DMS153 treated with DMSO at 0.1 percent for 48 hours (cell line): ENCODE measurements at regions not wholly inside any gene's neighbourhood (a gene's known extent, or its start where the extent isn't known, plus 50 kb on each side); places are given as distances from the start of the nearest gene placed in this dataset.

Source experiments
- DNase-seq: peaks from one replicate; lab custom pipeline; 2025; ENCODE audit not compliant: unreplicated experiment; lab: John Stamatoyannopoulos, UW

DNA sequence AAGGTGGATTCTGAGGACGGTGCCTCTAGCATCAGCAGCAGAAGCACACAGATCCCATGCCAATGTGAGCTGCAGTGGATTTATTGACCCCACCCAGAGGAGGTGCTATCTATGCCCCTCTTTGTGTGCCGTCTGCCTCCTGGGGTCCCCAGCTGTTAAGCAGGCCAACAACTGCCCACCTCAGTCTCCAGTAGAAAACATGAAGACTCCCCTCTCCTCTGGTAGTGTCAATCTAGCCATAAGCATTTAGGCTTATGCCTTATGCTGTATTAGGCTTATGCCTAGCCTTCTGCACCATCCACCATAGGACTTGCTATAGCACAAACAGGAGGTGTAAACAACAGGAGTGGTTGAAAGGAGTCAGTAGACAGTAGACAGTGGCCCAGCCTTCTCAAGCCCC lies 417.9 kb upstream of the C16orf82 start:
- no peak for DNase-seq

GRCh38 chr16:26649381-26650045 lies 417.2 kb upstream of the C16orf82 start:
- peak; percentile 18 for DNase-seq

GRCh38 chr16:26651464-26651863 lies 415.3 kb upstream of the C16orf82 start:
- no peak for DNase-seq

- no peak for DNase-seq
Measured at GRCh38 chr16:26651884-26652283, 414.8 kb upstream of the C16orf82 start.

- no peak for DNase-seq
Measured at GRCh38 chr16:26658486-26658885, 408.2 kb upstream of the C16orf82 start.

- DNase-seq = no peak
Measured at GRCh38 chr16:26658915-26659314, 407.8 kb upstream of the C16orf82 start.

DNA sequence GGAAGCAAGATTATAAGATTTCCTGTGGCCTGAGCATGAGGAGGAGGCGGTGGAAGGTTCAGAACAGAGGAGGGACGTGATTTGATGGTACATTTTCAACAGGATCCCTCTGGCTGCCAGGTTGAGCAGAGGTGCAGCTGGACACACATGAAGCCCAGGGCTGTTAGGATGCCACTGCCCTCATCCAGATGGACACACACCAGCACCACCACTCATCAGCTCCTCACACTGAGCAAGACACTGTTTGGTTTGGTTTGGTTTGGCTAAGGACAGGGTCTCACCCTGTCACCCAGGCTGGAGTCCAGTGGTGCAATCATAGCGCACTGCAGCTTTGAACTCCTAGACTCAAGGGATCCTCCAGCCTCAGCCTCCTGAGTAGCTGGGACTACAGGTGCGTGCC lies 402.6 kb upstream of the C16orf82 start:
- no peak for DNase-seq

GRCh38 chr16:26665166-26665939 lies 401.4 kb upstream of the C16orf82 start:
- peak; percentile 89 for DNase-seq

- no peak for DNase-seq
Measured at GRCh38 chr16:26666486-26666885, 400.2 kb upstream of the C16orf82 start.

- no peak for DNase-seq
Measured at GRCh38 chr16:26667307-26667706, 399.4 kb upstream of the C16orf82 start.

GRCh38 chr16:26668026-26668425 lies 398.7 kb upstream of the C16orf82 start:
- DNase-seq = no peak

DNA sequence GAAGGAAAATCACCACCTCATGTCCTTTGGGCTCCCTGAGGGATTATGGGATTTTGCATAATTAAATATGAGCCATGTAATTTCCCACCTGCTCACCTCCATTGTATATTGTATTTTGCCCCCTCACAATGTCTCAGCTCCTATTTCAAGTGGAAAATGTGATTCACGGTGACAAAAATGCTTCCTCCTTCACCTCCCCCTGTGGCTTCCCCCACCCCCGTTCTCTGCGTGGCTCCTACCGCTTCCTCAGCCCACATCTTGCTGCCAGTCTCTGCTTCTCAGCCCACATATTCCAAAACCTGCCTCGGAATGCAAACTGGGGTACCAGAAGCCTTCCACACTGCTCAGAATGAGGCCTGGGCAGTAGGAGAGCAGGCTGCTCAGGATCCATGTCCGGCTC lies 394.5 kb upstream of the C16orf82 start:
- DNase-seq = no peak

DNA sequence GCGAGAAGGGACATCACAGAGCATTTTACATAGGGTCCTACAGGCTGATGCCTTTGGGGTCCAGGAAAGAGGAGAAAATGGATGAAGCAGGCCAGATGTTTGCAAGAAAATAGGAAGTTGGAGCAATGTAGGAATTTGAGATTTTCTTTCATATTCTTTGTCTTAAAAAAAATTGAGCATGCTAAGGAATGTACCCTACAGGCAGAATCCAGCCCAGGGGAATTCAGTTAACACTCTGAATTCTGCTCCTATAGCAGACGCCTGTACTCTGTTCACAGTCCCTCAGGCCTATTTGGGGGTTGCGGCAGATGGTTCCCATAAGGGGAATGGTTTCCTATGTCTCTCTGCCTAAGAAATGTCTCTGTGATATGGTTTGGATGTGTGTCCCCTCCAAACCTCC lies 393.7 kb upstream of the C16orf82 start:
- DNase-seq = no peak

DNA sequence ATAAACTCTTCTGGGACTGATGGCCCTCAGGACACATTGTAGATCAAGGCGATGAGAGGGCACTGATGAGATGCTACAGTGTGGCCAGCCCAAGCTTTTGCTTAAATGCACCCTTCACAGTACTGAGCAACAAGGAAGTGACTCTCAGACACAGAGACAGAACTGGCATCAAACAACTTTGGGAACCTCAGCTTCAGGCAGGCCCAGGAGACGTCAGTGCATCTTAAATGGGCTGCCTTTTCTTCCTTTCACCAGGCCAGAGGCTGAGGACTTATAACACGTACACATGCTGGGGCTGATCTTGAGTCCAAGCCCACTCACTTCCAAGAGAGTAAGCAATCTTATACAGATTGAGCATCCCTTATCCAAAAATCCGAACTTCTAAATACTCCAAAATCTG lies 386.1 kb upstream of the C16orf82 start:
- DNase-seq = no peak

GRCh38 chr16:26688105-26688504 lies 378.6 kb upstream of the C16orf82 start:
- DNase-seq = no peak

GRCh38 chr16:26688699-26689098 lies 378.0 kb upstream of the C16orf82 start:
- DNase-seq = no peak

GRCh38 chr16:26692658-26693057 lies 374.1 kb upstream of the C16orf82 start:
- no peak for DNase-seq

DNA sequence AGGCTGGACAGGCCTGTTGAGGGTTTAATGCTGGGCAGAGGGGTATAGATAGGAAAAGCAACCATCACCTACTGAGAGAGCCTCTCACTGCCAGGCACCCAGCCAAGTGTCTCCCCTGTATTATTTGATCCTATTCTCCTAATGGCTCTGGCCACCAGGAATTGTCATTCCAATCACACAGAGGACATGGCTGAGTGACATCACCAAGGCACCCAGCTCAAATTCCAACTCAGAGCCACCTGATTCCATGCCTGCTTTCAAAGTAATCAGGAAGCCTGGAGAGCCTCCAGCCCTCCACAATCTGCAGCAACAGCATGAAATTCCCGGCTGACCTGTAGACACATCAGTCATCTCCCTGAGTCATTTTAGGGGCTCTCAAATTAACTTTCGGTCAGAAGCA lies 368.9 kb upstream of the C16orf82 start:
- no peak for DNase-seq

DNA sequence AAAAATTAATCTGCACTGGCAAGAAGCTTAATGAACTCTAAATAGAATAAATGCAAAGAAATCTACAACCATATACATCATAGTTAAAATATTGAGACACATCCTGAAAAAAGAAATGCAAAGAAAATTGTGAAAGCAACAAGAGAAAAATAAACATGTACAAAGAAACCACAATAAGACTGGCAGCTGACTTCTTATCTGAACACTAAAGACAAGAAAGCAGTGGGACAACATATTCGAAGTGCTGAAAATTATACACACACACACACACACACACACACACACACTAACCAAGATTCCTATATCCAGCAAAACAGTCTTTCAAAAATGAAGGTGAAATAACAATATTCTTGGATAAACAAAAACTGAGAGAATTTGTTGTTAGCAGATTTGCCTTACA lies 366.5 kb upstream of the C16orf82 start:
- no peak for DNase-seq

DNA sequence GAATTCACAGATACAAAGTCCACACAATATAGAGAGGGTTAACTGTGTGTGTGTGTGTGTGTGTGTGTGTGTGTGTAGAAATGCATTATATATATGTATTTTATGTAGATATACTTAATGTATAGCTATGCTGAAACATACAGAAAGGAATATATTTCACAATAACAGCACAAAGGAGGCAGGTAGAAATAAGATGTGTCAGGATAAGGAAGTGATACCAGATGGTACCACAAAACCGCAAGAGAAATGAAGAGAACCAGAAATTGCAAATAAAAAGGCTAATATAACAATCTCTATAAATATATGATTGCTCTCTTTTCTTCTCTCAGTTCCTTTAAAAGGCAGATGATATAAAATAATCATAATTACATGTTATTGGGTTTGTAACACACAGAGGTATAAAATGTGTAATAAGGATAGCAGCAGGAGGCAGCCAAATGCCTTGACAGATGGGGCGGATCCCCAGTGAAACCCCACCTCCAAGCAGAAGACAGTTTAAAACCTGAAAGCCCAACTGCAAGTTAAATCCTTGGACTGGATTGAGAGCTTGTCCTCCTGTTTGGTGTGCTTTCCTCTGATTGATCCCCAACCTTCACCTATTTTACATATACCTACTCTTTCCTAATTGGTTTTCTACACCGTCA lies 365.4 kb upstream of the C16orf82 start:
- DNase-seq = no peak

GRCh38 chr16:26705346-26705745 lies 361.4 kb upstream of the C16orf82 start:
- DNase-seq = no peak

DNA sequence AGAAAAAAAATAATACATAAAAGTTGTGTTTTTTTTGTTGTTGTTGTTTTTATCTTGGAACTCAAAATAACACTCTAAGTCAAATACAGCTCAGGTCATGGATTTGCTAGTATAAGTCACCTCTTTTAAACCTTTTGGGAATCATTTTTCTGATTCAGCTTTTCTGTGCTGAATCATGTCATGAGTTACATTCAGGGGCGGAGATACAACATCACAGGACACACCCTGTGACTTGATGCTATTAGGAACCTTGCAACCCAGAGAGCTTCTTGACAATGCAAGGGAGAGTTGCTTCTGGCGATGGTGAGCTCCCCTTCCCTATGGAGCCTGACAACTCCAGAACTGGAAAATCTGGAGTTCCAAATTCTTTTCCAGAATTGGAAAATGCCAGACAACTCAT lies 358.3 kb upstream of the C16orf82 start:
- DNase-seq = no peak
